Colonic mucosa (tissue), 4 donors: ENCODE measurements at regions not wholly inside any gene's neighbourhood (a gene's known extent, or its start where the extent isn't known, plus 50 kb on each side); places are given as distances from the start of the nearest gene placed in this dataset.

ENCODE experiments used
- DNase-seq: peaks from one replicate; pipeline ENCODE4 v3.0.0-alpha.2; 2020
- H3K27ac ChIP-seq: fragments of 200-600 bp; one replicate; pipeline ENCODE4 v1.8.0; 2021
- H3K27me3 ChIP-seq: fragments of 200-600 bp; one replicate; pipeline ENCODE4 v1.8.0; 2021
- H3K36me3 ChIP-seq: fragments of 200-600 bp; one replicate; pipeline ENCODE4 v1.8.0; 2021
- H3K4me1 ChIP-seq: fragments of 200-600 bp; one replicate; pipeline ENCODE4 v1.8.0; 2021; ENCODE audit warnings: mild to moderate bottlenecking
- H3K4me3 ChIP-seq: fragments of 200-600 bp; one replicate; pipeline ENCODE4 v1.8.0; 2021
- H3K9ac ChIP-seq, 2 donors: one replicate each; pipeline ENCODE4 v1.7.0; 2013; ENCODE audit warnings: control low read depth in 2 of 2, low read depth in 2 of 2, low read length in 2 of 2
- H3K9me3 ChIP-seq: fragments of 200-600 bp; one replicate; pipeline ENCODE4 v1.8.0; 2021
- CTCF ChIP-seq: fragments of 200-600 bp; IDR thresholded peaks from one replicate; pipeline ENCODE4 v1.8.0; 2022; ENCODE audit warnings: antibody characterized with exemption, mild to moderate bottlenecking
- intact Hi-C: fragments of 100-400 bp; cut with DNase I; formaldehyde crosslinking; loops from one replicate; pipeline ENCODE4 v1.14.1; 2022
- donor health status: healthy.
- donor health status: DM: no; HTN: no; CAD: no.
- donor health status: DM: no; HTN: no; CAD: no.

DNA sequence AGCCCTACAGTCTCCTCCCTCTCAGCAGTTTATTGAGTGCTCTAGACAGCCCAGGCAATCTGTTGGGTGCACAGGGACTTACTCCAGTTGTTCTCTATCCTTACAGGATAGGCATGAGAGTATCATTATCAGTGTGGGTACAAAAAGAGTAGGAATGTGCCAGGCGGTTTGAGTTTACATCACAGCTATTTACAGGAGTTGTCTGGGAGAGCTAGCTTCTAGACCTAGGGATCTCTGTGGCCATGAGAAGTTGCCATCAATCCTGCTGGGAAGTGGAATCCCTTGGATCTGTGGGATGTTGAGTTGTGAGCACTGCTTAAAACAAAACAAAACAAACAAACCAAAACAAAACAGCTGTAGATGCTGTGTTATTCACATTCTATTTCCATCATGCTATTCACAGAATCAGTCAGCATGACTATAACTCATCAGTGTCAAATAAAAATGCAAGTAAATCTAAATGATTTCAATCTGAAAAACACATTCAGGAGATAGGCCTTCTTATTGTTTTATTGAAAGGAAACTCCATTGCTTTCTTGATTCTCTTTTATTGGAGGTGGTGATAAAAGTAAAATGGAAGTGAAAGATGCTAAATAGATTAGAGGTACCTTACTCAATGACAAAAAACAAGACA lies 552.4 kb upstream of the ZNF608 start:
- H3K27me3 ChIP-seq = no peaks in the 10 kb centered on the region
- H3K9ac ChIP-seq = no peak overlapping the region
- no peak overlapping the region for H3K4me3 ChIP-seq
- H3K4me1 ChIP-seq = no peaks in the 10 kb centered on the region
- DNase-seq = no peak
- no peak for TF ChIP-seq CTCF
- intact Hi-C loops = no loop called here
- H3K36me3 ChIP-seq = no peaks in the 10 kb centered on the region
- H3K27ac ChIP-seq = no peak overlapping the region
- H3K9me3 ChIP-seq = no peaks in the 10 kb centered on the region

- Histone ChIP-seq H3K36me3 (no peaks in the 10 kb centered on the region), H3K4me3 (no peak overlapping the region), H3K4me1 (no peaks in the 10 kb centered on the region), H3K9me3 (no peaks in the 10 kb centered on the region), H3K27ac (no peak overlapping the region), H3K27me3 (no peaks in the 10 kb centered on the region), H3K9ac (no peak overlapping the region)
- intact Hi-C loops = no loop called here
- no peak for TF ChIP-seq CTCF
- DNase-seq = no peak
These were observed 555.3 kb upstream of the ZNF608 start for GRCh38 chr5:125301711-125302110.

DNA sequence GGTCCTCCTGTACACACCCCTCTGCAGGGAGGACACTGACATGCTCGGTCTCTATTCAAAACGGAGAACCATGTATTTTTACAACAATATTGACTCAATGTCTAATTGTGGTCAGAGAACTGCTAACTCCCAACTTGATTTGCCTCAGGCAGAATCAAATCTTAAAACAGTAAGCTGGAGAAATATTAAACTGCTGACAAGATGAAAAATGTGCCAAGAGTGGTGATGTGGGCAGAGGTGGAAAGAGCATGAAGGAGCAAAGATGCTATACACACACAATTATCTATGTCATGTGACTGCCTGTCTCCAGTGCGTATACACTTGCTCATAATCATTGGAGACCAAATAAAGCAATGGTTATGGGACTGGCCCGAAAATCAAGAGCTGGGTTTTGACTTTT lies 556.1 kb upstream of the ZNF608 start:
- H3K9ac ChIP-seq = no peak overlapping the region

GRCh38 chr5:125306741-125307140 lies 560.3 kb upstream of the ZNF608 start:
- Histone ChIP-seq H3K27ac (no peak overlapping the region), H3K9ac (no peak overlapping the region), H3K4me3 (no peak overlapping the region), H3K4me1 (no peaks in the 10 kb centered on the region), H3K27me3 (no peaks in the 10 kb centered on the region), H3K9me3 (no peaks in the 10 kb centered on the region), H3K36me3 (no peaks in the 10 kb centered on the region)
- no peak for DNase-seq
- TF ChIP-seq CTCF = no peak
- intact Hi-C loops = no loop called here

More for the DNA sequence above, 556.1 kb upstream of the ZNF608 start:
- H3K36me3 ChIP-seq = no peaks in the 10 kb centered on the region
- intact Hi-C loops = no loop called here
- no peak for TF ChIP-seq CTCF
- no peak overlapping the region for H3K27ac ChIP-seq
- H3K4me1 ChIP-seq = no peaks in the 10 kb centered on the region
- H3K4me3 ChIP-seq = no peak overlapping the region
- DNase-seq = no peak
- H3K9me3 ChIP-seq = no peaks in the 10 kb centered on the region
- no peaks in the 10 kb centered on the region for H3K27me3 ChIP-seq

- DNase-seq = no peak
- intact Hi-C loops = no loop called here
- H3K9me3 ChIP-seq = no peaks in the 10 kb centered on the region
- no peak overlapping the region for H3K4me3 ChIP-seq
- H3K27ac ChIP-seq = no peak overlapping the region
- no peaks in the 10 kb centered on the region for H3K36me3 ChIP-seq
- H3K27me3 ChIP-seq = no peaks in the 10 kb centered on the region
- no peak for TF ChIP-seq CTCF
- no peaks in the 10 kb centered on the region for H3K4me1 ChIP-seq
- no peak overlapping the region for H3K9ac ChIP-seq
These were observed 564.3 kb upstream of the ZNF608 start for GRCh38 chr5:125310749-125311148.
